Caco-2 (cell line): ENCODE measurements at regions not wholly inside any gene's neighbourhood (a gene's known extent, or its start where the extent isn't known, plus 50 kb on each side); places are given as distances from the start of the nearest gene placed in this dataset.

Experiments
- BruUV-seq: library from RNA; stranded (reverse); fragments of 400-500 nt; replicated peaks from 2 replicates; lab custom pipeline; 2021; lab: Mats Ljungman, UMichigan
- CTCF ChIA-PET: fragments of 300-600 bp; sonication (Branson Sonifier 250); formaldehyde crosslinking; loops from one replicate; lab custom pipeline; 2022; ENCODE audit warnings: antibody characterized with exemption; lab: Charles Lee
- POLR2A ChIA-PET: fragments of 300-600 bp; sonication (Branson Sonifier 250); formaldehyde crosslinking; loops from one replicate; lab custom pipeline; 2022; ENCODE audit warnings: antibody characterized with exemption; lab: Charles Lee
- DNase-seq, 2 experiments: peaks; one replicate each; pipeline versions ENCODE4 v3.0.0 to v3.0.0-alpha.2; 2020 to 2022
- H3K27me3 ChIP-seq: replicated peaks from 2 replicates; pipeline ENCODE4 v1.6.0; 2011; ENCODE audit warnings: low read length; ENCODE audit not compliant: control insufficient read depth, insufficient read depth
- H3K36me3 ChIP-seq: 2 replicates; pipeline ENCODE4 v1.5.1; 2011; ENCODE audit warnings: low read length; ENCODE audit not compliant: control insufficient read depth, insufficient read depth
- H3K4me1 ChIP-seq: fragments of 250-450 bp; sonication (Bioruptor Pico); 2 replicates; pipeline ENCODE4 v1.5.1; 2020; ENCODE audit warnings: mild to moderate bottlenecking
- H3K4me3 ChIP-seq: 2 replicates; pipeline ENCODE4 v1.5.1; 2011; ENCODE audit warnings: low read depth, mild to moderate bottlenecking, control low read depth, low read length
- H3K9me3 ChIP-seq: fragments of 250-450 bp; sonication (Bioruptor Pico); 2 replicates; pipeline ENCODE4 v1.5.1; 2020; ENCODE audit warnings: mild to moderate bottlenecking, moderate library complexity
- H3K27ac Mint-ChIP-seq: one replicate; pipeline ENCODE4 v1.8.0; 2022; ENCODE audit warnings: mixed read lengths; ENCODE audit not compliant: unreplicated experiment
- H3K27me3 Mint-ChIP-seq: one replicate; pipeline ENCODE4 v1.8.0; 2022; ENCODE audit warnings: mixed read lengths; ENCODE audit not compliant: insufficient read depth, unreplicated experiment
- H3K36me3 Mint-ChIP-seq: one replicate; pipeline ENCODE4 v1.8.0; 2022; ENCODE audit warnings: mild to moderate bottlenecking, mixed read lengths; ENCODE audit not compliant: insufficient read depth, unreplicated experiment
- H3K4me1 Mint-ChIP-seq: one replicate; pipeline ENCODE4 v1.8.0; 2022; ENCODE audit warnings: low read depth, mixed read lengths; ENCODE audit not compliant: unreplicated experiment
- H3K4me3 Mint-ChIP-seq: one replicate; pipeline ENCODE4 v1.8.0; 2022; ENCODE audit warnings: mild to moderate bottlenecking, moderate library complexity, mixed read lengths; ENCODE audit not compliant: unreplicated experiment
- H3K9me3 Mint-ChIP-seq: one replicate; pipeline ENCODE4 v1.8.0; 2022; ENCODE audit warnings: mixed read lengths; ENCODE audit not compliant: unreplicated experiment
- intact Hi-C: fragments of 100-400 bp; cut with micrococcal nuclease; formaldehyde crosslinking; loops from one replicate; pipeline ENCODE4 v1.10.0; 2022; ENCODE audit not compliant: unreplicated experiment
- TF ChIP-seq, protein P1 (sequence below), 2 experiments: fragments of 200-600 bp in 1 of 2; IDR thresholded peaks; 1 replicate in 1 of 2; 2 replicates in 1 of 2; pipeline versions ENCODE4 v1.5.1 to v1.8.0; 2011 to 2022; ENCODE audit warnings: antibody characterized with exemption in 1 of 2, control low read depth in 1 of 2, inconsistent platforms in 1 of 2, low read depth in 1 of 2, low read length in 1 of 2, mild to moderate bottlenecking in 1 of 2, moderate library complexity in 1 of 2; ENCODE audit not compliant: insufficient read depth in 1 of 2, severe bottlenecking in 1 of 2, unreplicated experiment in 1 of 2

DNA sequence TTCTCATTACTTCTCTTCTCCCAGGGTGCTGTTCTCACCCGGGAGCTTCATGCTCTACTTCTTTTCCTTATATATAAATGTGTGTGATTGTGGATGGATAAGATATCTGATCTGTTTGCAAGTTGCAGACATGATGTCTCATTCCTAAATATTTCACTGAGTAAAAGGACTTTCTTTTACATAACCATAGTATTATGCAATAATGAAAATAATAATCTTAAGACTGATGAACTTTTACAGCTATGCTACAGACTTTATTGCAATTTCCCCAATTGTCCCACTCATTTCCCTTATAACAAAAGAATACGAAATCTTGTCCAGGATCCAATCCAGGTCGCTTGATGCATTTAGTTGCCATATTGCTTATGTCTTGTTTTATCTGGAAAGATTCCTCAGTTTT lies 284.5 kb upstream of the JAG1 start:
- no peak overlapping the region for H3K27ac Mint-ChIP-seq
- no peak overlapping the region for H3K4me3 ChIP-seq
- H3K9me3 ChIP-seq: 0 out of 2 replicates have a peak, but pooled peaks cover 3% of the 10 kb centered on the region
- peaks cover 26% of the 10 kb centered on the region for H3K9me3 Mint-ChIP-seq
- no peaks in the 10 kb centered on the region for H3K27me3 ChIP-seq
- intact Hi-C loops: loop anchor here (10.0 kb wide), 1 partner anchor 403 kb away; no protein-coding TSS in a partner anchor
- no peak overlapping the region for H3K4me3 Mint-ChIP-seq
- no peaks in the 10 kb centered on the region for H3K27me3 Mint-ChIP-seq
- POLR2A ChIA-PET: no interaction called here
- TF ChIP-seq, protein P1, sequence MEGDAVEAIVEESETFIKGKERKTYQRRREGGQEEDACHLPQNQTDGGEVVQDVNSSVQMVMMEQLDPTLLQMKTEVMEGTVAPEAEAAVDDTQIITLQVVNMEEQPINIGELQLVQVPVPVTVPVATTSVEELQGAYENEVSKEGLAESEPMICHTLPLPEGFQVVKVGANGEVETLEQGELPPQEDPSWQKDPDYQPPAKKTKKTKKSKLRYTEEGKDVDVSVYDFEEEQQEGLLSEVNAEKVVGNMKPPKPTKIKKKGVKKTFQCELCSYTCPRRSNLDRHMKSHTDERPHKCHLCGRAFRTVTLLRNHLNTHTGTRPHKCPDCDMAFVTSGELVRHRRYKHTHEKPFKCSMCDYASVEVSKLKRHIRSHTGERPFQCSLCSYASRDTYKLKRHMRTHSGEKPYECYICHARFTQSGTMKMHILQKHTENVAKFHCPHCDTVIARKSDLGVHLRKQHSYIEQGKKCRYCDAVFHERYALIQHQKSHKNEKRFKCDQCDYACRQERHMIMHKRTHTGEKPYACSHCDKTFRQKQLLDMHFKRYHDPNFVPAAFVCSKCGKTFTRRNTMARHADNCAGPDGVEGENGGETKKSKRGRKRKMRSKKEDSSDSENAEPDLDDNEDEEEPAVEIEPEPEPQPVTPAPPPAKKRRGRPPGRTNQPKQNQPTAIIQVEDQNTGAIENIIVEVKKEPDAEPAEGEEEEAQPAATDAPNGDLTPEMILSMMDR (IDR thresholded peaks at IDR 0.05; ENCODE audit: insufficient read depth in 1 of 2, low read depth in 1 of 2, low read length in 1 of 2, severe bottlenecking in 1 of 2, unreplicated experiment in 1 of 2): no peak
- CTCF ChIA-PET: no interaction called here
- peaks cover 4% of the 10 kb centered on the region for H3K4me1 Mint-ChIP-seq
- BruUV-seq: no TSS peak
- peaks cover 15% of the 10 kb centered on the region for H3K4me1 ChIP-seq
- no peak for DNase-seq
- H3K36me3 ChIP-seq: no peaks in the 10 kb centered on the region
- no peaks in the 10 kb centered on the region for H3K36me3 Mint-ChIP-seq

DNA sequence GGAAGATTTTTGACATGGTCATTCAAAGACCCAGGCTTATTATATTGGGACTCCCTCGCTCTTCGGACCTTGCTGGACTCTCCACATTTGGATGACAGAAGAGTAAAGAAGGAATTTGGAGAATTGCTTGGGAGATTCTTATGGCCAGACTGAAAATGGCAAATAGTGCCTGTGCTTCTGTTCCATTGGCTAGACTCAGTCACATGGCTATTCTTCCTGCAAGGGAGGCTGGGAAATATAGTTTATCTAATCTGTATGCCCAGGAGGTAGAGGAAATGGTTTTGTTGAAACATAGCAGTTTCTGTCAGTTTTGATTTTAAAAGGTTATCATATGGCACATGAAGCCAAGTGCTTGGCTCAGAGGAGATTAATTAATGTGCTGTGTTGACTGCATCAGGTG lies 286.6 kb upstream of the JAG1 start:
- Mint-ChIP-seq H3K4me1 (no peaks in the 10 kb centered on the region), H3K9me3 (peaks cover 27% of the 10 kb centered on the region)
- POLR2A ChIA-PET: no interaction called here

DNA sequence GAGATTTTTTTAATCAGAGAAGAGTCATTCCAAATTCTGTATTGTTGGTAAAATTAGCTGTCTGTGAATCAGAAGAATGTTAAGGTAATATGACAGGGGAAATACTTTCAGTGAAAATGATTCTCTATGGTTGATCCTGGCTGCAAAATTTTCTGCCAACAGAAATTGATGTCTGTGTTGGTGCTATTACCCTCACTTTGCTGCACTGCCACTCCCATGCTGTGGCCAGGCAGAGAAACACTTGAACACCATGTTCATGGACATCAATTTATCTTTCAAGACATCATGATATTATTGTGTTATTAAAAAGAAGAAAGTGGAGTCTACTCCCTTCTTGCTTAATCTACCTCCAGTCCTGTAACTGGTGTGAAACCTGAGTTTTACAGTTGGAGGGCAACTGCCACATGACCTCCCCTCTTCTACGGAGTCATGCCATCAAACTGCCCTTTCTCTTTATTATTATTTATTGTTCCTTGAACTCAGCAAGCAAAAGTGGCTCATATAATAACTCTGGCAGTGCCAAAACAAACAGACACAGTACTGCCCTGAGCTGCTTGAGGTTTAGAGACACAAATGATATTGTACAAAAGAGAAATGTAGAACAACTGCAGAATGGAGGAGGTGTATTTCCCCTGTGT lies 288.0 kb upstream of the JAG1 start:
- H3K9me3 ChIP-seq: 0 out of 2 replicates have a peak, but pooled peaks cover 3% of the 10 kb centered on the region
- CTCF ChIA-PET: no interaction called here
- no TSS peak for BruUV-seq

More for the DNA sequence above, 286.6 kb upstream of the JAG1 start:
- CTCF ChIA-PET: no interaction called here
- Mint-ChIP-seq H3K4me3 (no peak overlapping the region), H3K27ac (no peak overlapping the region), H3K36me3 (no peaks in the 10 kb centered on the region), H3K27me3 (no peaks in the 10 kb centered on the region)
- DNase-seq: no peak
- H3K4me3 ChIP-seq: no peak overlapping the region
- 0 out of 2 replicates have a peak, but pooled peaks cover 6% of the 10 kb centered on the region for H3K4me1 ChIP-seq
- TF ChIP-seq, protein P1 (IDR thresholded peaks at IDR 0.05; ENCODE audit: insufficient read depth in 1 of 2, low read depth in 1 of 2, low read length in 1 of 2, severe bottlenecking in 1 of 2, unreplicated experiment in 1 of 2): no peak
- intact Hi-C loops: no loop called here
- H3K36me3 ChIP-seq: no peaks in the 10 kb centered on the region
- no TSS peak for BruUV-seq
- H3K9me3 ChIP-seq: 0 out of 2 replicates have a peak, but pooled peaks cover 3% of the 10 kb centered on the region
- H3K27me3 ChIP-seq: no peaks in the 10 kb centered on the region

More for the DNA sequence above, 288.0 kb upstream of the JAG1 start:
- H3K4me1 ChIP-seq: 0 out of 2 replicates have a peak, but pooled peaks cover 6% of the 10 kb centered on the region
- Mint-ChIP-seq H3K27ac (no peak overlapping the region), H3K27me3 (no peaks in the 10 kb centered on the region), H3K36me3 (no peaks in the 10 kb centered on the region), H3K9me3 (peaks cover 24% of the 10 kb centered on the region), H3K4me3 (no peak overlapping the region), H3K4me1 (no peaks in the 10 kb centered on the region)
- POLR2A ChIA-PET: no interaction called here
- no peak for DNase-seq
- no peaks in the 10 kb centered on the region for H3K27me3 ChIP-seq
- H3K4me3 ChIP-seq: no peak overlapping the region
- intact Hi-C loops: no loop called here
- H3K36me3 ChIP-seq: no peaks in the 10 kb centered on the region
- TF ChIP-seq, protein P1 (IDR thresholded peaks at IDR 0.05; ENCODE audit: insufficient read depth in 1 of 2, low read depth in 1 of 2, low read length in 1 of 2, severe bottlenecking in 1 of 2, unreplicated experiment in 1 of 2): no peak
